ENCODE measurements at regions not wholly inside any gene's neighbourhood (a gene's known extent, or its start where the extent isn't known, plus 50 kb on each side); places are given as distances from the start of the nearest gene placed in this dataset.
"Not testable (repeated sequence)": the region's sequence is repeated elsewhere in the genome, so short reads cannot be mapped to it uniquely, and the experiment has no call there.

- no peak for DNase-seq
Measured at GRCh38 chr6:142637624-142638351, 307.2 kb downstream of the HIVEP2 start.

GRCh38 chr6:142642651-142643050 lies 302.3 kb downstream of the HIVEP2 start:
- no peak for DNase-seq

- DNase-seq, result no peak
Measured at GRCh38 chr6:142644866-142645265, 300.1 kb downstream of the HIVEP2 start.

GRCh38 chr6:142645663-142646062 lies 299.3 kb downstream of the HIVEP2 start:
- DNase-seq, result no peak

- DNase-seq, result no peak
Measured at GRCh38 chr6:142647449-142648035, 297.4 kb downstream of the HIVEP2 start.

- DNase-seq, result no peak
Measured at GRCh38 chr6:142648036-142648451, 296.9 kb downstream of the HIVEP2 start.

GRCh38 chr6:142648526-142648925 lies 296.4 kb downstream of the HIVEP2 start:
- no peak for DNase-seq

GRCh38 chr6:142649438-142650234 lies 295.3 kb downstream of the HIVEP2 start:
- not testable (repeated sequence) for DNase-seq

GRCh38 chr6:142651384-142651783 lies 293.6 kb downstream of the HIVEP2 start:
- no peak for DNase-seq

GRCh38 chr6:142653710-142654420 lies 291.1 kb downstream of the HIVEP2 start:
- DNase-seq, result no peak

GRCh38 chr6:142659661-142660060 lies 285.3 kb downstream of the HIVEP2 start:
- no peak for DNase-seq

- no peak for DNase-seq
Measured at GRCh38 chr6:142665393-142665792, 279.6 kb downstream of the HIVEP2 start.

- no peak for DNase-seq
Measured at GRCh38 chr6:142666599-142667185, 278.3 kb downstream of the HIVEP2 start.

- DNase-seq, result no peak
Measured at GRCh38 chr6:142669471-142670351, 275.3 kb downstream of the HIVEP2 start.

- no peak for DNase-seq
Measured at GRCh38 chr6:142671791-142672190, 273.2 kb downstream of the HIVEP2 start.

- no peak for DNase-seq
Measured at GRCh38 chr6:142675517-142675916, 269.5 kb downstream of the HIVEP2 start.

GRCh38 chr6:142676027-142676443 lies 268.9 kb downstream of the HIVEP2 start:
- no peak for DNase-seq

GRCh38 chr6:142676647-142677192 lies 268.3 kb downstream of the HIVEP2 start:
- DNase-seq, result no peak

GRCh38 chr6:142679907-142680700 lies 264.9 kb downstream of the HIVEP2 start:
- no peak for DNase-seq

GRCh38 chr6:142681099-142681498 lies 263.9 kb downstream of the HIVEP2 start:
- no peak for DNase-seq

- DNase-seq, result no peak
Measured at GRCh38 chr6:142682985-142683384, 262.0 kb downstream of the HIVEP2 start.

All from midbrain (tissue), 1 donor.